Kidney epithelial cell (primary cell): ENCODE measurements at regions not wholly inside any gene's neighbourhood (a gene's known extent, or its start where the extent isn't known, plus 50 kb on each side); places are given as distances from the start of the nearest gene placed in this dataset.

Experiments used
- DNase-seq: peaks from one replicate; pipeline ENCODE4 v3.0.0-alpha.2; 2010; ENCODE audit warnings: low read depth
- H3K27me3 ChIP-seq: 2 replicates; pipeline ENCODE4 v1.6.0; 2011; ENCODE audit warnings: low read length; ENCODE audit not compliant: control insufficient read depth, insufficient read depth
- H3K36me3 ChIP-seq: 2 replicates; pipeline ENCODE4 v1.5.1; 2011; ENCODE audit warnings: low read length; ENCODE audit not compliant: control insufficient read depth, insufficient read depth
- H3K4me3 ChIP-seq: 2 replicates; pipeline ENCODE4 v1.5.1; 2011; ENCODE audit warnings: low read depth, mild to moderate bottlenecking, control low read depth, low read length
- CTCF ChIP-seq: IDR thresholded peaks from 2 replicates; pipeline ENCODE4 v1.5.1; 2011; ENCODE audit warnings: mild to moderate bottlenecking, moderate library complexity, low read length, control low read depth, inconsistent platforms; ENCODE audit not compliant: insufficient read depth, poor library complexity, severe bottlenecking

- H3K27me3 ChIP-seq, result no peaks in the 10 kb centered on the region
- TF ChIP-seq CTCF, result no peak
- no peak overlapping the region for H3K4me3 ChIP-seq
- DNase-seq, result no peak
- no peaks in the 10 kb centered on the region for H3K36me3 ChIP-seq
Measured at GRCh38 chr5:68447136-68447929, 231.8 kb downstream of the PIK3R1 start.

GRCh38 chr5:68449380-68449779 lies 233.8 kb downstream of the PIK3R1 start:
- no peak overlapping the region for H3K4me3 ChIP-seq
- no peaks in the 10 kb centered on the region for H3K27me3 ChIP-seq
- no peak for TF ChIP-seq CTCF
- DNase-seq, result no peak
- H3K36me3 ChIP-seq, result no peaks in the 10 kb centered on the region

- H3K27me3 ChIP-seq, result no peaks in the 10 kb centered on the region
- H3K4me3 ChIP-seq, result no peak overlapping the region
- H3K36me3 ChIP-seq, result no peaks in the 10 kb centered on the region
- no peak for DNase-seq
- TF ChIP-seq CTCF, result no peak
Measured at GRCh38 chr5:68450245-68450852, 234.8 kb downstream of the PIK3R1 start.

GRCh38 chr5:68452286-68452685 lies 236.7 kb downstream of the PIK3R1 start:
- no peak overlapping the region for H3K4me3 ChIP-seq
- TF ChIP-seq CTCF, result no peak
- H3K36me3 ChIP-seq, result no peaks in the 10 kb centered on the region
- H3K27me3 ChIP-seq, result no peaks in the 10 kb centered on the region
- DNase-seq, result no peak

- no peak for TF ChIP-seq CTCF
- Histone ChIP-seq H3K4me3 (no peak overlapping the region), H3K36me3 (no peaks in the 10 kb centered on the region)
Measured at GRCh38 chr5:68454172-68454571, 238.6 kb downstream of the PIK3R1 start.

More at GRCh38 chr5:68454172-68454571, 238.6 kb downstream of the PIK3R1 start:
- no peak for DNase-seq
- H3K27me3 ChIP-seq, result no peaks in the 10 kb centered on the region
